NCI-H1048 (cell line): ENCODE measurements at regions not wholly inside any gene's neighbourhood (a gene's known extent, or its start where the extent isn't known, plus 50 kb on each side); places are given as distances from the start of the nearest gene placed in this dataset.

Source experiments
- DNase-seq: peaks from one replicate; lab custom pipeline; 2025; lab: John Stamatoyannopoulos, UW

DNA sequence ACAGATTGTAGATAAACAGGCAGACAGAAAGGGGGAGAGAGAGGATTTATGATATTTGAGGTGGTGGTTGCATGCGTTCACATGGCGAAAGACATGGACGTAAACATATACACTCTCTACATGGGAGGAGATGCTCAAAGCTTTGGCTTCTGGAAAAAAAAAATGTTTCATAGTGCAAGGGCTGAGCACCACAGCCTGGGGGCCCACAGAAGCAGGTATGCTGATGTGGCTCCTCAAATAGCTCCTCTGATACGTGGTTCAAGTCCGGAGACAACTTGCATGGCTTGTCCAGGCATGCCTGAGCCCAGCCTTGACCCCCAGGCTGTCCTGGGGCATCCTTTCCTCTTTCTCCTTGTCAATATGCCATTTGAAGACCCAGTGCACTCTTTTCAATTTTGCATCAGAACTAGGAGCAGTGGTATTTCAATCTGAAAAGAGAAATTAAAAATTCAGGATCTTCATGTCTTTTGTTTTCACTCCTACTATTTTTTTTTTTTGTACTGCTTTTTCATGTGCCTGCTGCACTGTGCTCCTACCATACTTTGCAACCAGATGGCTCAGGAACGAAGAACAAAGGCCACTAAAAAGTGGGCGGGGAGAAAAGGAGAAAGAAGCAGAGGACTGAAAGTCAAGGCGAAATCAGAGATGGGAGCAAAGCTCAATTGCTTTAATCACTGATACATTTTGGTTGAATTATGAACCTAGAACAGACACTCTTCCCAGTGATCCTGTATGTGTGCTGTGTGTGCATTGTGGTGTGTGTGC, 495.7 kb upstream of the TCF4 start:
- DNase-seq, result no peak

DNA sequence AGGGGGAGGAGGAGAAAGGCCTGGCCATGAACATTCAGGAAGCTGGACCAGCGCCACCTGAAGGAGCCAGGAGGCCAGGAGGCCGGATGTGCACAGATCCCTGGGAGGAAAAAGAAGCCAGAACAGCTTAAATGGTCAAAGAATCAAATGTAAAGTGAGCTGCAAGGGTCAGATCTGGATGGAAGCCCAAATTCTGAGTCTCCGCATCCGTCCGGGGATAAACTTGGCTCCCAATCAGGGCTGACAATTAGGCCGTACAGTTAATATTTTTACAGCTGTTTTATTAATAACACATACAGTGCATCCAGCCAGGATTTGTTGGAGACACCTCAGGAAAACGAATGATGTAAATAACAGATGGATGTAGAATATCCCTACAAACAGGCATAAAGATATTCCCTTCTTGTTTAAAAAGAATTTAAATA, 495.1 kb upstream of the TCF4 start:
- no peak for DNase-seq

DNA sequence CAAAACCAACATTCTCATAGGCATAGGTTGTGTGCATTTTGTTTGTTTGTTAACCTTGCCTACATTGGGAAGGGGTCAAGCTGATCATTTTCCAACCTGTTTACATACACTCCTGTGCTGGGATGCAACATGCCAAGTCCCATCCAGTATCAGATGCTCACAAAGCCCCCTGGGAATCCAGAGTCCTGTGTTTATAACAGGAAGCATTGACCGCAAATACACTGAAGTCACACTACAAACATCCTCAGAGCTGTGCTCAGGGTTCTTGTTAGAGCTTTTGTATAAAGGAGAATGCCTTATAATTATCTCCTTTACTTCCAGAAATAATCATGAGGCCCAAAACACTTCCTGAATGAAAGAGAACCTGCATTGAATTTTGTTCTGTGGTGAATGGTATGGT, 488.7 kb upstream of the TCF4 start:
- no peak for DNase-seq

DNA sequence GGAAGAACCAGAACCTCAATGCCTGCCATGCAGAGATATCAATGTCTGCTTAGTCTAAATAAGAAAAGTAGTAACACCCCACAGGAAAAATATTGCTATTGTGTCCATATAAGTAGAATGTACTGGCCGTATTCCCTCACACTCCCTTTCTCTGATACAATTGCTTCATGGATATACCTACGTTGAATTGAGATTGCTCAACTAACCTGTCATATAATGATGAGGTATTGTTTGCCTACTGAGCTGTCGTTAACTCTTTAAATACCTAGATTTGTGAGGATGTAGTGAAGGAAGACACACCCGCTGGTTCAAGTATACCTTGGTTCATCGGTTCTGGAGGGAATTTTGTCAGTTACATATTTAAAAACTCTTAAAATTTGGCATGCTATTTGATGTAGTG, 480.7 kb upstream of the TCF4 start:
- no peak for DNase-seq

DNA sequence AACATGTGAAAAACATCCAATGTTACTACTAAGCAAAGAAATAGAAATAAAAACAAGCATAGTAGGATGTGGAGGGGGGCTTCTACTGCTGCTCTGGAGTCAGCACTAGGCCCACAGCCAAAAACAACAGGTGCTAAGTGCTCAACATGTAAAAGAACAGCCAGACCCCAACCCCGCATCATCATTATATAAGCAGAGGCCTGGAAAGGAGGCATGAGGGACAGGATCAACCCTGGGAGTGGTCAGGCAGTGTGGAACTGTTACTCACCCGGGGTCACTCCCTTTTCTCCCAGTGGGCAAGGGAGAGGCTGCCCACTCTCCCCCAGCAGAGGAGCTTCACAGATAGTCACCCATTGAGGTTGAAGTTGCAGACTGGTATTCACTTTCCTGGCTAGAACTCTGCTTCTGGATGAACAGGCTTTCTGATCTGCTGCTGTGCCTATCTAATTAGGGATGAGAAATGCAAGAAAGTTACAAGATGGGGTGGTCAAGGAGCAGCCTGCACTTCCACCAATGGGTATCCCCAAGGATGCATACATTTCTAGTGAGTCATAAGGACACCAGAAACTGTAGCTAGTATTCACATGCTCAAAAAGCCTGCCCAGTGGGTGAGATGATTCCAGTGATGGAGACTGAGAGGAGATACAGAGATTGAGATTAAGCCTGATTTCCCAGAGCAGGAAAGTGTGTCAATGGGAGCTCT, 480.1 kb upstream of the TCF4 start:
- DNase-seq, result no peak

DNA sequence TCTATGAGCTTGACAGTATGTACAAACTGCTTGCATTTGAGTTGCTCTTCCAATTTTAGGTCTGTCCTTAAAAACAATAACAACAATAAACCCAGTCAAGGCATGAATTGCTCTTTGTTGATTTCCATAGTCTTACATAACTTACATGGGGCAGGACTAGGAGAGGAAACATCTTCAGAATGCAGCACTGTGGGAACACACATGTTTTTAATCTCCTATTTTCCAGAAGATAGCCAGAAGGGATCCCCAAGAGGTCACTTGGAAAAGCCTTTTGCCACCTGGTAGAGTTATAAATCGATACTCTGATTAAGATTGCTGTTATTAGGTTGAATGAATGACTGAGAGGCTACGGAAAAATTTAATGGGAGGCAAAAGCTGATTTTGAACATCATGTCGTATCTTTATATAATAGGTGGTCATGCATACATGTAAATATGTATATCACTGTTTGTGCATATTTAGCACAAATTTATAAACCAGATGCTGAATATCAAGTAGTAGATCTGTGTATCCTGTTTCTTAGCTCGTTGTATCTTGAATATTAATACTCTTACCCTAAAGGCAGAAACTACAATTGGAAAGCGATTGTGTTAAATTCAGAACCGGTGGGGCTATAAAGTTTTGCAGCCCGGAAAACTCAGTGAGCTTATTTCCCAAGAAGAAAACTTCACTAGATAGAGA, 479.4 kb upstream of the TCF4 start:
- no peak for DNase-seq

DNA sequence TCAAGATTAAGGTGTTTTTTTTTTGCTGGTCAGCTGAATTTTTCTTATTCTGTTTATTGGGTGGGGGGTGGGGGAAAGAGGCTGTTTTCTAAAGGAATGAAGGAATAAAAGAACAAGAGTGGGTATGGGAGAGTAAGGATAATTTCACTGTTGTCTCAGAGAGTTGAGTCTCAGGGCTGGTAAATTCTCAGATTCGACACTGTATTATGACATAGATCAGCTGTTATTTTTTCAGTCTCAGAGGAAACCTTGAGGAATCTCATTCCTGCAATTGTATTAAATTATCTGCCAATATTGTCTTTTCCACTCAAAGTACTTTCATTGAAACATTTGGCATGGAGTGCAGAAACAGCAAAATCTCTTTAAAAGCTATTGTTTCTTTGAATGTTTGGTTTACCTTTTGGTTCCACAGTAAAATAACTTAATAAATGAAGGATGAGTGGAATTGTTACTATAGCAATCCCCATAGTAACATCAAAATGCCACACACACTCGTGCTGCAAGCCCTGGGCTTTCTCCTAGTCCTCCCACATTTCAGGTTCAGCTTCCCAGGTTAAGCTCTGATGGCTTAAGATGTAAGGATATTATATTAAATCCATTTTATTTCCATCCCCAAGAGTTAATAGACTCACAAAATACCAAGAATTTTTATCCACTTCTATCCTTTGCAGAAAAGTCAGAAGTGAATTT, 478.7 kb upstream of the TCF4 start:
- DNase-seq, result no peak

DNA sequence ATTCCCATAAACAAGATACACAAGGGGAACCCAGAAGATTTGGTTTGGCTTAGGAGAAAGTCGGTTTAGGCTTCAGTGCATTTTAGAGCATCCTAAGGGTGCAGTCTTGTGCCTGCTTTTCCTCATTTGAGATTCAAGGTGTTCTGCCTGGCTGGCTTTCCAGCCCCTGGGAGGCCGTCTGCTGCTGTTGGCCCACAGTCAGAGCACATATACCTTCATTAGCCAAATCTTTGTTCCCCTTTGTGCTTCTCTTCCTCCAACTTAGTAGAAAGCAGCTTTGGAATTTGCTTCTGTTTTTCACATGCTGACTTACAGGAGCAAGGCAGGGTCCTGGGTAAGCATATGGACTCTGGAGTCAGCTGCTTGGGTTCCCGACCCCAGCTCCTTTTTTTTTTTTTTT, 477.1 kb upstream of the TCF4 start:
- DNase-seq, result no peak

DNA sequence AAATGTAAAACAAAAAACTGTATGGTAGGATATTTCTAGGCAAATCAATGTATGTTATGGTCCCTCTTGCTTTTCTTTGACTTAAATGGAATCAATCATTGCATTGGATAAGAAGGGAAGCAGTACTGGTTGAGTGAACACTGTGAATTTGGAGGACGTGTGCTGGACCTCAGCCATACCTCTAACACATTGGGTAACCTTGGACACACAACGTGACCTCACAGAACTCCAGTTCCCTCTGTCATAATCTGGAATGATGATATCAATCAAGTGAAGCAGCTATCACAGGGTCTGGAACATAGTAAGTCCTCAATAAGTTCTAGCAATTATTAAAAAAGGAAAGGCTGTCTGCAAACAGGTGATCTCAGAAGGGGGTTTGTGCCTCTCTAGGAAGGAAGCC, 474.9 kb upstream of the TCF4 start:
- no peak for DNase-seq

DNA sequence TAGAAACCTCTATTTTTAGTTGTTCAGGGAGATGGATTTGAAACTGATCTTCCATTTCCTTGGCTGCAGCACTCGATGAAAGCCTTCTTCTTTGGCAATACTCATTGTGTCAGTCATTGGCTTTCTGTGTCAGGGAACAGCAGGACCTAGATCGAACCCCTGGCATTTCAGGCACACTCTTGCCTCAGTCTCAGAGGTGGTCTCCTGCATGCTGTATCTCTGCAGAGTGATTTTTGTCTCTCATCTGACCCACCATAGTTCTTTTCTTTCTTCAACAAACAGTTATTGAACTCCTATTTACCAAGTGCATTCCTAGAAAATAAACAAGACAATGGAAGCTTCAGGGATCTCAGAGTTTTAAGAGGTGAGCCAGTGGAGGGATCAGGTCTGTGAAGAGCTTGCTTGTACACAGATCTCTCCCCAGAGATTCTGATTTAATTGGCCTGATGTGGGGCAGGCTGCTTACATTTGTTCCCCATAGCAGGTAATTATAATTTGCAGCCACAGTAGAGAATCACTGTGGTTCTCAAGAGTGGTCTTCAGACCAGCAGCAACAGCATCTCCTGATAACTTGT, 473.1 kb upstream of the TCF4 start:
- no peak for DNase-seq

DNA sequence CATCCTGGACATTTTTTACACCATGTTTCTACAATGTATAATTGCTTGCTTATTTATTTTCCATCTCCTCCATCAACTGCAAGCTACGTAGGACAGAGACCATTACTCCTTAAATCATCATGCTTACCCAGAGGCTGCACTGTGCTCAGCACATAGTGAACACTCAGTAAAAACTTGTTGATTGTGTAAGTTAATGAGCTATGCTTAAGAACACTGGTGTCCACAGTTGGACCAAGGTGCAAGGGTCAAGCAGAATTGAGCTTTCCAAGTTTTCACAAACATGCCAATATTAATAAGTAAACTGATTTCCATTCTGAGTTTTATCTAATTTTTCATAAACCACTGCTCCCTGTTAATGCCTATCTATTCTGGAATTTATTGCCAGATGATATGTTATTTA, 464.2 kb upstream of the TCF4 start:
- DNase-seq, result no peak

DNA sequence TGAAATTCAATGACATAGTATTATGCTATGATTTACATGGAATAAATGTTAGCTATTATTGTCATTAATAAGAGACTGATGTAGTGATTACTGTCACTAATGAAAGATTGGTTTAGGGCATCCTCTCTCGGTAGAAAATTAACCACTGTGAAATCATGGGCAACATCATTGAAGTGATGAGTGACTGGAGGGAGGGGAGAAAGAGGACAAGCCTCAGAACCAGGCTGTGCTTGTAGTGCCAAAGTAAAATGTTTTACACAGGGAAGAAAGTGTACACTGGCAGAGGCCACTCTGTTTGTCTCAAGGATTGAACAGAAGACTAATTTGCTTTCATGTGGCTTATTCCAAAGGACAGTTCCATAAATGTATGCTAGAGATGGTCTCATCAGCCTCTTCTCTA, 456.2 kb upstream of the TCF4 start:
- no peak for DNase-seq

DNA sequence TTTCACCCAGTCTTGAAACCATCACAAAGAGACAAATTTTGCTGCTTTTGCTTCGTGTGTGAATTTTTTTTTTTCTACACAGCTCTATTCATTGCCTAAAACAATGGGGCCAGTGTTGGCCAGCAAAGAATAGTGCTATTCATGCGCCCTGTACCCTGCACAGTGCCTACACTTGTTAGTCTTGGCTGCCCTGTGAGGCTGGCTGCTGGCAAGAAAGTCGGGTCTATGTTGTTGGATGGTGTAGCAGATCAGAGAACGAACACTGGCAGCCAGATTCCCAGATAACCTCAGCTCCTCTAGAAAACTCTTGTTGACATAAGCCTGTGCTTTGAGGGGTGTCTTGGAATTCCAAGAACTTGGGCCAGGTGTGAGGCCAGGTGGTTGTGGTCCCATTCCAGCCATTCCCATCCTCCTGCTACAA, 455.7 kb upstream of the TCF4 start:
- DNase-seq, result no peak

DNA sequence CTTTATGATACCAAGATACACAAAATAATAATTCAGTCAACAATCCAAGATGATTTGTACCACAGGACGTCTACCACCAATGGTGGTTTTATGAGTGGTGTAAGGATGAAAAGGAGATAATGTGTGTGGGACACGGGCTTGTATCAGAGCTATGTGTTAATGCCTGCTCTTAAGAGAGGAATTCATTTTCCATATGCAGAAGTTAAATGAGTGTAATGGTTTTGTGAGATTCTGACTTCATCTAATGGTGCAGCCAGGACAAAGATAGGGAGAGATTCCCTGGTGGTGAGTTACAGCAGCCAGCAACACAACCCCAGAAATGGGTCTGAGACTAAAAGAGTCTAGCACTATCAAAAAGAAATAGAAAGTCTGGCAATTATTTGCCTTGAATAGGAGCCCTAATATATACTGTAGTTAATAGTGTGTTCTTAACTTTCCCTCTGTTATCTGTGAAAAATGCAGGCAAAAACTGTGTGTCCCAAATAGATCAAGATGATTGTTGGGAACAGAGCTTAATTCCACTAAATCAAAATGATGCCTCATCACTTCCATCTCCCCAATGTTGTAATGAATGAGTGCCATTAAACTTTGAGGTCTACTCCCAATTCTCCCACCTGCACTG, 455.0 kb upstream of the TCF4 start:
- DNase-seq, result no peak

DNA sequence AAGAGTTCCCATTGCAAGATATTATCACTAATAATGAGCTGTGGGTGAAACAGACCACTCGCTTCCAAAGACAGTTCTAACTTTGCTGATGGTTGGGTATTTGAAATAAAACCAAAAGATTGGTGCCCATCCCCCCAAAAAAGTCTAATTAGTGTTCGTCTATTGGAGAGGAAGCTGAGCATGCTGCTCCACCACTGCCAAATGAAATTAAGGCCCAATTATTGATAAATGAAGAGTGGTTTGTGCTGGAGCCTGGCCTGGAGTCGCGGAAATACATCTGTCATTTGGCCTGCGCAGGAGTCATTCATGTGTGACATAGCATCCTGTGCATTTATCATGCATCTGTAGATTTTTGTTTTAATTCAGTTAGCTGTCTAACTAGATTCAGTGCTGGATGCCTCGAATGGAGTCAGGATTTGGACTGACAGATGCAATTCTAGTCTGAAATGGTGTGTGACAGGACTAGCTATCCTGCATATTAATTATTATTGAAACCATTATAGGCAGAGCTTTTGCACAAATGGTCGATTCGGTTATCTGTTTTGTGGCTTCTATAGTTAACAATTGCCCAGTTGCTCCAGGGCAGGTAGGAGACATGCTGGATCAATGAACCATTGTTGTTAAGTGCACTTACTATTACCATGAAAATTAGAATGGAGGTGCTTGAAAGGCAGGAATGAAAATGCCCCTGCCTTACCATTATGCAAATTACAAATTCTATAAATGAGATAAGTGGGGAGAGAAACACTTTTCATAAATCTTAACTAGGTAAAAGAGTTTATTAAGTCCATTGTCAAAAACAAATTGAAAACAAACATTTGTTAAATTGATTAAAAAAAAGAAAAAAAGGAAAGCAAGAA, 450.4 kb upstream of the TCF4 start:
- peak; percentile 52 for DNase-seq

DNA sequence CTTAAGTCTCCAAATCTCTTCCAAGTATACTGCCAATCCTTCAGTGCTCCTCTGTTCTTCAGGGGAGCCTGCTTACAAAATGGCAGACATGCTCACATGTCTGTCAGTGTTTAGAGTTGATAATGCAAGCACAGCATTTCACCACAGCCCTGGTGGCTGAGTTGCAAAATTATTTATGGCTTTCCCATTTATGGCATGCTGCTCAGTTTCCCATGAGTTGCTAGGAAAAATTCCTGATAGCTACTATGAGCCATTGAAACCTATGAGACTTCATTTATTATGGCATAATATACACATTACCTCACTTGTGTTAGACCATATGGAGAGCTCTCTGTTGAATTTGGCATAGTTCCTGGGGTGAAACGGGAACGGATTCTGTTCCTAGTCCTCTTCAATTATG, 448.7 kb upstream of the TCF4 start:
- DNase-seq, result no peak

DNA sequence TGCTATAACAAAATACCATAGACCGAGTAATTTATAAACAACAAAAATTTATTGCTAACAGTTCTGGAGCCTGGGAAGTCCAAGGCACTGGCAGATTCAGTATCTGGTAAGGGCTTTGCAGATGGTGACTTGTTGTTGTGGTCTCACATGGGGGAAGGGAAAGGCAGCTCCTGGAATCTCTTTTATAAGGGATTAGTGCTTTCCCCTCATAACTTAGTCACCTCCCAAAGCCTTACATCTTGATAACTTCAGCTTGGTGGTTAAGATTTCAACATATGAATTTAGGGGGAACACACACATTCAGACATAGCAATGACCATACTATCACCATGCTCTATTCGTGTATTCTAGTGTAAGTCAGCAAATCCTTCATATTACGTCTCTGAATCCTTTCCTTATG, 447.6 kb upstream of the TCF4 start:
- no peak for DNase-seq

DNA sequence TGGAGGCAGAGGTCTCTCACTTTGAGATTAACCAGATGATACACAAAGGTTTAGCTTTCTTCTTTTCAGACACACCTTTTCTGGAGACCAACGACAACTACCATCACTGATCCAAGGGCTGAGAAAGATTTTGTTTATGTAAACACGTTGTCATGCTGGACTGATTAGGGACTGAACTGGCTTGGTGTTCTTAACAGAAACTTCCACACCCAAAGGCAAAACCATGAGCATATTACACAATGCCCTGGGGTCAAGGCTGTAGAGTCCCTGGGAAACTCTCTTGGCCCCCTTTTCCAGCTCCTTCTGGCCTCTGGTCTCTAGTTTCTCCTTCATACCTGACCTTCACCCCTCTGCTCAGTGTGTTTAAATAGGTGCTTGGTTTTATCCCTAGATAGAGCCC, 447.0 kb upstream of the TCF4 start:
- DNase-seq, result no peak

DNA sequence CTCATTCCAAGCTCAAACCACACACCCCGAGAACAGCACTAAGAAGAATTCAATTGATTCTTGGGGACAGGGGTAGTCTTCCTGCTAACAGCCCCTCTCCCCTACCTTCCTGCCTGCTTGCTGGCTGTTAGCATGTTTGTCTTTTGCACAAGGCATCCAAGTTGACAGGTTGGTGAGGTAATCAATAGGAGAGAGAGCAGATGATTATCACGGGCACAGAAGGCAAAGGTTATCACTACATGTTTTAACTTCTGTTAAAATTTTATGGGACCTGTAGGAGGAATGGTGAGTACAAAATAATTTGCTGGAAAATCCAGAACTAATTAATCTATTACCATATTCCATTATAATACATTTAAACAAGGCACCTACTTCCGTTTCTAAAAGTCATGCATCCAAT, 442.1 kb upstream of the TCF4 start:
- no peak for DNase-seq

DNA sequence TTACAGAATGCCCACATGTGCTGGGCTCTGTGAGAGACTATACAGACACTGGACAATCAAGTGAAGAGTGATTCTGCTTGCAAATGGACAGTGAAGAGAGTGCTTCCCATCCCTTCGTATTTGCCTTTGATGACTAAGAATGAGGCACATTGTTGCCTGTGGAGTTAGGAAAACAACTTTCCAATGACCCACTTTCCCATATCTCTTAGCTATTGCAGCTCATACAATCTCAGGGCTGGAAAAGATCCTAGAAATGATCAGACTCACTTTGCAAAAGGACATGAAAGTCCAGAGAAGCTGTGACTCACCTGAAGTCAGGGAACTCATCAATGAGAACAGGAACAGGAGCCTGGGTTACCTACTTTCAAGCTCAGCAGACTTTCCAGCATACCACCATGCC, 440.5 kb upstream of the TCF4 start:
- DNase-seq, result no peak

DNA sequence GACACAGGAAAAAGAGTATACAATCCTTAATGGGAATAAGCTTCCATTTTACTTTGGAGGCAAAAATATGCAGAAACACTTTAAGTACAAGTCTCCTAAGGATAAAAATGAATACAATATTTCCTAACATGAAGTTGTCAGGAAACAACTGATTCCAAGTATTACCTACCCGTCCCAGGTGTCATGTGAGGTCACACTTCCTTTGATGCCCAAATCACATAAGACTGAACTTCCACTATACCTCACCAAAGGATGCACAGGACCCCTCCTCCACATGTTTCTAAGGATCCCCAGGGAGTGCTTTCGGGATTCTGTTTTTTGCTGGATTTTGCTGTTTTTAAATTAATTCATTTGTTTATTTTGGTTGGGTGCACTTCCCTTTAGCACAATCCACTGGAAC, 438.5 kb upstream of the TCF4 start:
- DNase-seq, result no peak
